Neural cell (in vitro differentiated cells): ENCODE measurements at regions not wholly inside any gene's neighbourhood (a gene's known extent, or its start where the extent isn't known, plus 50 kb on each side); places are given as distances from the start of the nearest gene placed in this dataset.

Source experiments
- H2AFZ ChIP-seq: fragments of 200-600, 300-800 bp; sonication (generic), shearing (Covaris generic); 2 replicates; pipeline ENCODE4 v1.6.0; 2014; ENCODE audit warnings: low read depth, mild to moderate bottlenecking, antibody characterized with exemption, low read length, moderate library complexity
- H3F3A ChIP-seq: fragments of 200-600 bp; shearing (Covaris generic); 2 replicates; pipeline ENCODE4 v1.6.1; 2016; ENCODE audit warnings: mild to moderate bottlenecking, moderate library complexity, mixed read lengths, antibody characterized with exemption, low read length; ENCODE audit not compliant: insufficient read depth, poor library complexity, severe bottlenecking
- H3K27ac ChIP-seq: fragments of 200-600, 300-800 bp; sonication (generic), shearing (Covaris generic); 2 replicates; pipeline ENCODE4 v1.5.1; 2014; ENCODE audit warnings: mild to moderate bottlenecking, low read length, moderate library complexity
- H3K27me3 ChIP-seq: fragments of 300-800, 200-600 bp; sonication (generic), shearing (Covaris generic); 2 replicates; pipeline ENCODE4 v1.6.0; 2014; ENCODE audit warnings: mild to moderate bottlenecking, low read depth, low read length, moderate library complexity; ENCODE audit not compliant: insufficient read depth
- H3K36me3 ChIP-seq: fragments of 300-800, 200-600 bp; sonication (generic), shearing (Covaris generic); 2 replicates; pipeline ENCODE4 v1.5.1; 2014; ENCODE audit warnings: mild to moderate bottlenecking, antibody characterized with exemption, low read length, moderate library complexity; ENCODE audit not compliant: insufficient read depth
- H3K4me2 ChIP-seq: fragments of 300-800, 200-600 bp; sonication (generic), shearing (Covaris generic); 2 replicates; pipeline ENCODE4 v1.6.0; 2014; ENCODE audit warnings: mild to moderate bottlenecking, low read length
- H3K4me3 ChIP-seq: fragments of 300-800, 200-600 bp; sonication (generic), shearing (Covaris generic); 2 replicates; pipeline ENCODE4 v1.5.1; 2014; ENCODE audit warnings: mild to moderate bottlenecking, low read length, moderate library complexity
- H3K79me2 ChIP-seq: fragments of 200-600 bp; shearing (Covaris generic); replicated peaks from 2 replicates; pipeline ENCODE4 v1.6.0; 2014; ENCODE audit warnings: mild to moderate bottlenecking, low read length, moderate library complexity; ENCODE audit not compliant: insufficient read depth
- H3K9ac ChIP-seq: fragments of 300-800, 200-600 bp; sonication (generic), shearing (Covaris generic); 2 replicates; pipeline ENCODE4 v1.6.1; 2016; ENCODE audit warnings: mild to moderate bottlenecking, low read length, mixed read lengths
- H3K9me2 ChIP-seq: fragments of 200-600 bp; shearing (Covaris generic); 2 replicates; pipeline ENCODE4 v1.6.1; 2016; ENCODE audit warnings: mild to moderate bottlenecking, low read length, mixed read lengths; ENCODE audit not compliant: insufficient read depth
- H3K9me3 ChIP-seq: fragments of 200-600, 300-800 bp; sonication (generic), shearing (Covaris generic); 2 replicates; pipeline ENCODE4 v1.6.1; 2016; ENCODE audit warnings: mild to moderate bottlenecking, mixed run types, low read length, moderate library complexity, mixed read lengths
- H4K20me1 ChIP-seq: fragments of 200-600 bp; shearing (Covaris generic); 2 replicates; pipeline ENCODE4 v1.6.1; 2016; ENCODE audit warnings: mild to moderate bottlenecking, mixed run types; ENCODE audit not compliant: insufficient read depth
- CTCF ChIP-seq: fragments of 450-650 bp; IDR thresholded peaks from 2 replicates; pipeline ENCODE4 v1.5.1; 2014; ENCODE audit warnings: antibody characterized with exemption, mild to moderate bottlenecking, moderate library complexity; ENCODE audit not compliant: poor library complexity, severe bottlenecking
- EP300 ChIP-seq: fragments of 450-650 bp; conservative IDR thresholded peaks from 2 replicates; pipeline ENCODE4 v1.6.1; 2014; ENCODE audit warnings: antibody characterized with exemption, mild to moderate bottlenecking, moderate library complexity; ENCODE audit not compliant: poor library complexity, severe bottlenecking
- EZH2 ChIP-seq: fragments of 200-600, 300-800 bp; shearing (Covaris generic), sonication (generic); IDR thresholded peaks from 2 replicates; pipeline ENCODE4 v1.6.1; 2014; ENCODE audit warnings: antibody characterized with exemption, low read length, borderline replicate concordance, mild to moderate bottlenecking; ENCODE audit not compliant: insufficient read depth, poor library complexity, severe bottlenecking
- MXI1 ChIP-seq: fragments of 450-650 bp; conservative IDR thresholded peaks from 2 replicates; pipeline ENCODE4 v1.6.1; 2014; ENCODE audit warnings: antibody characterized with exemption, mild to moderate bottlenecking; ENCODE audit not compliant: poor library complexity, severe bottlenecking
- POLR2AphosphoS5 ChIP-seq: IDR thresholded peaks from 2 replicates; pipeline ENCODE4 v1.6.1; 2012
- RAD21 ChIP-seq: fragments of 450-650 bp; conservative IDR thresholded peaks from 2 replicates; pipeline ENCODE4 v1.6.1; 2014; ENCODE audit warnings: antibody characterized with exemption, mild to moderate bottlenecking, moderate library complexity
- REST ChIP-seq: IDR thresholded peaks from 2 replicates; pipeline ENCODE4 v1.6.1; 2012; ENCODE audit warnings: borderline replicate concordance
- SMC3 ChIP-seq: fragments of 450-650 bp; conservative IDR thresholded peaks from 2 replicates; pipeline ENCODE4 v1.6.1; 2014; ENCODE audit warnings: antibody characterized with exemption, mild to moderate bottlenecking, moderate library complexity; ENCODE audit not compliant: poor library complexity
- TAF1 ChIP-seq: IDR thresholded peaks from 2 replicates; pipeline ENCODE4 v1.6.1; 2012; ENCODE audit warnings: low read depth

DNA sequence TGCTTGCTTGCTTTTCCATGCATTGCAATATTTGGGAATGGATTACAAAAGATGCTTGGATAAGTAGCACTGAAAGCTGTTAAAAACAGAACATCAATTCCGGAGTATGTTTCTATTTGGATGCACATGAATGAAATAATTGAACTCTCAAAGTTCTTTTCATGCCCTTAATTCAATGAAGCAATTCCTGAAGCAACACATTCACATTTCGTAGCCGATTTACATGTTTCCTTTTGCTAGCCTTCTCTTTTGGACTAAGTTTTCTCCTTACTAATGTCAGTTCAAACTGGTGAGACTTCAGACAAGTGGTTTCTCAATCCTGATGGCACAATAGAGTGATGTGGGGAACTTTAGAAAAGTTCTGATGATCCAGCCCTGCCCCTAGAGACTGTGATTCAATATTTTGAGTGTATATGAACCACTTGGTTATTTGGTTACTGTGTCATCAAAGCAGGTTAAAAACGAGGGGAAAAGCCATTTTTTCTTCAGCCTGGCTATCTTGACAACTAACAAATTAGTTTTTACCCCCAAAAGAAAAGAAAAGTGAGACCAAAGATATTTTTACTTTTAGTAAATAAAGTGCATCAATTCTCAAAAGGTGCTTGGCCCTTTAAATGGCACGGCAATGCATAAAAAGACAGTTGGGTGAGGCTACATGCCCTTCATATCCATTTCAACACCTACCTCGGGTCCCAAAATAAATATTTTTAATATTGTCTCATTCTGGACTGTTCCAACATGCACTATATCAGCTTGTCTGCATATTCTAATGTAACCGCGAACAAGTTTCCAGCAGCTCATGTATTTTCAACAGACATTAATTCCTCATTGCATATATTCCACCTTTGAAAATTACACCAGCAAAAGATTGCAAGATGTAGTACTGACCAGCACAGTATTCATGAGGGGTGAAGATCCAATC, 90.1 kb upstream of the RPL34 start:
- Histone ChIP-seq H2AFZ (no peak overlapping the region), H3F3A (no peaks in the 10 kb centered on the region), H3K36me3 (no peaks in the 10 kb centered on the region), H3K9me2 (no peaks in the 10 kb centered on the region), H3K9ac (no peak overlapping the region), H4K20me1 (no peaks in the 10 kb centered on the region), H3K27ac (no peak overlapping the region), H3K4me3 (no peak overlapping the region), H3K4me2 (no peak overlapping the region), H3K79me2 (no peaks in the 10 kb centered on the region), H3K27me3 (no peaks in the 10 kb centered on the region), H3K9me3 (no peaks in the 10 kb centered on the region)
- no peak for TF ChIP-seq SMC3

DNA sequence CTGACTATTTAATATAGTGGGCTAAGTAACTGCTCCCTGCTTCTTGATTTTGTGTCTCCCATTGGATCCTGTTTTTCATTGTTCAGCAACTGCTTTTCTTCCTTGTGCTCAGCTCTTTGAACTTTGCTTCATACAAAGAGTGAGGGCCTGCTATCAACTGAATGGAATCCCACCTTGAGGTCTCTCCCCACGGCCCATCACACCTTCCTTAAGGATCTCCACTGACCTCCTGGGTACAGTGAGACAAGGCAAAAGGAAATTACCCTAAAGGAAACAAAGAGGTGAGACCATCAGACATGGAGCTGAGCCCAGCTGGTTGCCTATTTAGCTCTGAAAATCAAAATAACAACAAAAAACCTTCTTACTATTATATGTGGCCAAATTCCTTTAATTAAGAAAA, 91.3 kb upstream of the RPL34 start:
- H2AFZ ChIP-seq = no peak overlapping the region
- H3K79me2 ChIP-seq = no peaks in the 10 kb centered on the region
- H3K9ac ChIP-seq = no peak overlapping the region
- H3K4me2 ChIP-seq = no peak overlapping the region
- no peak overlapping the region for H3K4me3 ChIP-seq
- no peak overlapping the region for H3K27ac ChIP-seq
- TF ChIP-seq SMC3 (no peak), CTCF (no peak), EP300 (no peak), POLR2AphosphoS5 (no peak), EZH2 (no peak), RAD21 (no peak), MXI1 (no peak), TAF1 (no peak), REST (no peak)
- H3K36me3 ChIP-seq = no peaks in the 10 kb centered on the region
- H3K9me3 ChIP-seq = no peaks in the 10 kb centered on the region
- H3K27me3 ChIP-seq = no peaks in the 10 kb centered on the region
- H4K20me1 ChIP-seq = no peaks in the 10 kb centered on the region
- no peaks in the 10 kb centered on the region for H3F3A ChIP-seq
- H3K9me2 ChIP-seq = no peaks in the 10 kb centered on the region
